KG1 (cell line): ENCODE measurements at regions not wholly inside any gene's neighbourhood (a gene's known extent, or its start where the extent isn't known, plus 50 kb on each side); places are given as distances from the start of the nearest gene placed in this dataset.
"Not testable (repeated sequence)": the region's sequence is repeated elsewhere in the genome, so short reads cannot be mapped to it uniquely, and the experiment has no call there.

ENCODE experiments used
- DNase-seq: peaks from one replicate; lab custom pipeline; 2025; lab: John Stamatoyannopoulos, UW

GRCh38 chr7:69232445-69233376 is 365.6 kb upstream of the AUTS2 start:
- DNase-seq: no peak

DNA sequence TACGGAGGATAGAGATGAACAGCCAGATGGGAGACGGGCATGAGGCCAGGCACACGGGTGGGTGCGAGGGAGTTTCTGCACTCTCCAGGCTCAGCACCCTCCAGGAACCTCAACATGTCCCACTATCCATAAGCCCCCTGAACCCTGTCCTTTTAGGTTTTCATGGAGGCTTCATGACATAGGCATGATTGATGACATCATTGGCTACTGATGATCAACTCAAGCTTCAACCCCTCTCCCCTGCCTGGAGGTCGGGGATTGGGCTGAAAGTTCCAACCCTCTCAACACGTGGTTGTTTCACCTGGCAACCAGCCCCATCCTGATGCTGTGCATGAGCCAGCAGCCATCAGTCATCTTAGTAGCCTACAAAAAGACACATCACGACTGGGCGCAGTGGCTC is 360.7 kb upstream of the AUTS2 start:
- DNase-seq: no peak

DNA sequence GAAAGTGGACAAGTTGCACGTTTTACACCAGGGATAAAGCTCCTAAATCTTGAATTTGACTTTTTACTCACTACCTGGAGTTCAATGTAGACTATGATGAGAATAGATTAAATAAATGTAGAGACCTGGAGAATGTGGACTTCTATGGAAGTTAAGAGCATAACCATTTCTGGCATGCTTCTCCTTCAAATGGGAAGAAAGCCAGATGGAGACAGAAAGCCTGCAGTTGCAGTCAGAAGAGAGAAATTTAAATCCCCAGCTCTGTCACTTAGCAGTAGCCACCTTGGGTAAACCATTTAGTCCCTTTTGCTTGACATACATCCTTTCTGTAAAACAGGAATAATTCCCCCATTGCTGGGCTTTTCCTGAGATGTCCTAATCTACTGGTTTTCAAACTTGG is 355.3 kb upstream of the AUTS2 start:
- no peak for DNase-seq

DNA sequence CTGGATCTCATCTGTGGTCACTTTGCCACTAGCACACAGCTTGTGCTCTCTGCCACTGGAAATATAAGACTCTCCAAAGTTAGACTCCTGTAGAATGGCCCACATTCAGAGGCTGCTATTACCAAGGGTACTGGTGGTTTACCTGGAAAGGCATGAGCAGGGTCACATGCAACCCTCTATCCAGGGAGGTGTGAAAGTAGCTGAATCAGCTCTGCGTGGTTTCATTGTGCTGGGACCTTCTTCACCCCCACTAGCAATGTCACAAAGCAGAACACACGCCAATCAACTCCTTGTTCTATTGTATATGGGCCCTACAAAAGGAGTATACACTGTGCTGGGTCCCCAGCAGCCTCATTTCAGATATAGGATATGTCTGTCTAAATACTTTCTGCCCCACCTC is 353.6 kb upstream of the AUTS2 start:
- DNase-seq: no peak

DNA sequence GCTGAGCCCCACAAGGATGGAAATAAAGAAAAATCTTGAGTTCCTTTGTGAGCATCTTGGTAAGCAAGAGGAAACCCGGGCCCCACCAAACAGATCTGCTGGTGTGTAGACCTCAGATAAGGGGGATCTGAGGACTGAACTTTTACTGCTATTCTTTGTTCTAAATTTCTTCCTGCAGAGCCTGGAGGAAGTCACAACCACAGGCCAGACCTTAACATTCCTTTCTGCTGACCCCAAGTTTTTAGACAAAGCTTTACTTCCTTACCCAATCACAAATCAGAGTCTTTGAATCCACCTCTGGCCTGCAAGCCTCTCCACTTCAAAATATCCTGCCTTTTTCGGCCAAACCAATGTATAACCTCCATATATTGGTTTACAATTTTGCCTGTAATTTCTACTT is 352.6 kb upstream of the AUTS2 start:
- DNase-seq: no peak

DNA sequence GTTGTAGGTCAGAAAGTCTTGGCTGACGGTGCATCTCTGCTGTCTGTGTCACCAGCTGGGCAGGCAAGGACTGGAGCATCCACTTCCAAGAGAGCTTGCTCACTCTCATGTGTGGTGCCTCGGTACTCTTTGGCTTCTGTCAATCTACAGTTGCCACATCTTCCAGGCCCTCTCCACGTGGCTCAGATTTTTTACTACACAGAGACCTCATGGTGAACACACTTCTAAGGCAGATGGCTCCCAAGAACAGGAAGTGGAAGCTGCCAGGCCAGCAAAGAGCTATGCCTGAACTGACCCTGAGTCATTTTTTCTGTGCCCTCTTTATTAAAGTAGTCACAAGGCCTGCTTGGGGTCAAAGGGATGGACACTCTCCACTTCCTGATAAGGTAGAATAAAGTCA is 351.5 kb upstream of the AUTS2 start:
- DNase-seq: no peak

DNA sequence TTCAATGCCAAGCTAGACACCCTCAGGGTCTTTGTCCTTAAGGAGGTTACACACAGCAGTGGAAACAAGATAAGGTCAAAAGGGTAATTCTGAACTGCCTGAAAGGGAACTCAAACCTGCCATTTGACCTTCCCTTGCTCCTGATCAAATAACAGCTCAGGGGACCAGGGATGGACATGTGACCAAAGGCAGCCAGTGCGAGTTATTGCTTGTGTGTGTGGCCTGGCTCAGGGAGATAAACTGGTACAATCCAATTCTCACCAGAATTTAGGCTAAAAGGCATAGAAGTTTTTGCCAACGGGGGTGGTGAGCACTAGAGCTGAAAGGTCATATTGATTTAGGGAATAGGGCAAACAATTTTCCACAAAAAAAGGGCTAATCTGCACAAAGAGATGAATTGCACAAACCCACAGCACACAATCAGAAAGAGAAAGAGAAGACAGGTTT is 349.9 kb upstream of the AUTS2 start:
- not testable (repeated sequence) for DNase-seq

- no peak for DNase-seq
Observed at GRCh38 chr7:69250958-69251357, 347.3 kb upstream of the AUTS2 start.

DNA sequence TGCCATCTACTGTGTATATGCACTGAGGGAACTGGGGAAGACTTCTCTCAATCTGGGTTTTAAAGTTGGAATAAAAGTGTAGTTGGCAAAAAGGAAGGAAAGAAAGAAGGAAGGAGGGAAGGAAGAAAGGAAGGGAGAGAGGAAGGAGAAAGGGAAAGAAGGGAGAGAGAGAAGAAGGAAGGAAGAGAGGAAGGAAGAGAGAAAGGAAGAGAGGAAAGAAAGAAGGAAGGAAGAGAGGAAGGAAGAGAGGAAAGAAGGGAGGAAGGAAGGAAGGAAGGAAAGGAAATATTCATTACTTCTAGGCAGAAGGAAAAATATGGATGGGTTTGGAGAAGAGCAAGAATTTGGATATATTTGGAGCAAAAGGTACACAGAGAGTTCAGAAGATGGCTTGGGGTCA is 343.6 kb upstream of the AUTS2 start:
- DNase-seq: no peak

GRCh38 chr7:69256634-69257081 is 341.6 kb upstream of the AUTS2 start:
- no peak for DNase-seq

DNA sequence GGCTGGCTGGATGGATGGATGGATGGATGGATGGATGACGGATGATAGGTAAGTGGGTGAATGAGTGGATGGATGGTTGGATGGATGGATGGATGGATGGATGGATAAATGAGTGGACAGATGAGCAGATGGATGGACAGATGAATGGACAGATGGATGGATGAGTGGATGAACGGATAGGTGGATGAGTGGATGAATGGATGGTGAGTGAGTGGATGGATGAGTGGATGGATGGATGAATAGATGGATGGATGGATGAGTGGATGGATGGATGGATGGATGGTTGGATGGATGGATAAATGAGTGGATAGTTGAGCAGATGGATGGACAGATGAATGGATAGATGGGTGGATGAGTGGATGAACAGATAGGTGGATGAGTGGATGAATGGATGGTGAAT is 340.7 kb upstream of the AUTS2 start:
- DNase-seq: no peak

GRCh38 chr7:69259445-69259844 is 338.8 kb upstream of the AUTS2 start:
- DNase-seq: no peak

GRCh38 chr7:69260023-69260422 is 338.3 kb upstream of the AUTS2 start:
- no peak for DNase-seq

- no peak for DNase-seq
Observed at GRCh38 chr7:69263550-69263949, 334.7 kb upstream of the AUTS2 start.

DNA sequence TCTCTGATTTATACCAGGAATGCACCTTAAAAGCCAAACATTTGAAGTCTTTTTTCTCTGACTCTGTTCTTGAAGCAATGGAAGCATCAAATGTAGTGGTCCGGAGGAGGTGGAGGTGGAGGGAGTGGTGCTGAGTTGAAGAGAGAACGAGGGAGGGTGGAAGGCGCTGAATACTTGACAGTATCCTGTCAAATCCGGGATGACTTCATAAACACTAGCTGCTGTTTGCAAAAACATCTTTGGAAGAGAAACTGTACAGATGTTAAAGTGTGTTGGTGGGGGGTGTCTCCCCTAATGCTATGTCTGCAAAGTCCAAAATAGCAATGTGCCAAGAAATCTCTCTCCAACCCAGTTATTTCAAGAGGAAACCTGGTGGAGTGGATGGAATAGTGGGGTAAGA is 328.5 kb upstream of the AUTS2 start:
- DNase-seq: no peak

GRCh38 chr7:69272101-69272500 is 326.2 kb upstream of the AUTS2 start:
- no peak for DNase-seq

- DNase-seq: no peak
Observed at GRCh38 chr7:69276011-69276729, 322.1 kb upstream of the AUTS2 start.

- DNase-seq: no peak
Observed at GRCh38 chr7:69277366-69277765, 320.9 kb upstream of the AUTS2 start.

GRCh38 chr7:69282946-69283345 is 315.3 kb upstream of the AUTS2 start:
- no peak for DNase-seq

DNA sequence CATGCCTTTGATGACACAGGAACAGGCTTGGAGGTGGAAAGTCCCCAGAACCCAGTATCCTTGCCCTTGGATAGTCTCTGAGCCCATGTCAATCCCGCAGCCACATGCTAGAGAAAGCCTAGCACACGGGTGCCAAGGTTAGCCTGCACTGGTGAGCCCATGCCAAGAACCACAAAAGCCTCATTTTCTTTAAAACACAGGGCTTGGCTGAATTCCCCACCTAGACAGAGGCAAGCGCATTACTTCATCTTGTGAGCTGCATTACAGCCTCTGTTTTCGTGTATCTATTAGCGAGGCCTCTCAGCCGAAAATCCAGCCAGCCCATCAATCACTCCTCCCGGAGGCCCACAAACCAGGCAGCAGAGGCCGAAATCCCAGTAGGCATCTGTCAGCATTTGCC is 314.9 kb upstream of the AUTS2 start:
- no peak for DNase-seq

DNA sequence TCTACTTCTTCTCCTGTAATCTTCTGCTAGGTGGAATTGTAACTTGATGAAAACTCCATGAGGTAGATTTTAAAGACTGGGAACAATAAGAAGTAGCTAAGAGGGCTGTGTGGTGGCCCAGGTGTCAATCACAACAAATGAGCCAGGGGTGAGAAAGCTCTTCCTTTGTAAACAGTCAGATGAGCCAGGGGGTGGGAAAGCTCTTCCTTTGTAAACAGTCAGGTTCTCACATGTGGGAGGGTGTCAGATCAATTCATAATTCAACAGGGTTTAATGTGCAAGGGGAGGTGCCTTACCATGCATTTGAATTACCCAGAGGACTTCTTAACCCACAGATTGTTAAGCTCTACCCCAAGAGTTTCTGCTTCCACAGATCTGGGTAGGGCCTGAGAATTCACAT is 312.4 kb upstream of the AUTS2 start:
- no peak for DNase-seq

- no peak for DNase-seq
Observed at GRCh38 chr7:69295977-69296376, 302.3 kb upstream of the AUTS2 start.

DNA sequence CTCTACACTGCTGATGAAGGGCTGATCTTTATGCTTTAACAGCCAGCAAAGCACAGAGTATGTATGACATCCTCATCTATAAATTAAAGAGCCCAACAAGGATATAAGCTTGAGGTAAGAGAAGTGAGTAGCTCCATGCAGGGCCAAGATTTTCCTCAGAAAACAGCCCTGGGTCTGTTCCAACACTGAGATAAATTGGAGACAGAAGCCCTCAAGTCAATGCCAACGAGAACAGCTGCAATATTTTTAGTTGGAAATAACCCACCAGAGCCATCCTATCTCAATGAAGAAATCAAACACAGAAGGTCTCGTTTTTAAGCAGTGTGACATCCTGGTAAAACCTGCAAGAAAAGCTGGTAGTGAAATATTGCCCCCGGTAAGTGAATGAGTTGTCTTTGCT is 297.0 kb upstream of the AUTS2 start:
- DNase-seq: no peak
